Stimulated activated CD4-positive, alpha-beta T cell treated with anti-CD3 and anti-CD28 coated beads, Interleukin-12 subunit alpha, Interleukin-12 subunit beta, amount 100 ng/mL, for 4 hours (primary cell): ENCODE measurements at regions not wholly inside any gene's neighbourhood (a gene's known extent, or its start where the extent isn't known, plus 50 kb on each side); places are given as distances from the start of the nearest gene placed in this dataset.

Experiments
- DNase-seq: peaks from one replicate; pipeline ENCODE4 v3.0.0-alpha.2; 2020

DNA sequence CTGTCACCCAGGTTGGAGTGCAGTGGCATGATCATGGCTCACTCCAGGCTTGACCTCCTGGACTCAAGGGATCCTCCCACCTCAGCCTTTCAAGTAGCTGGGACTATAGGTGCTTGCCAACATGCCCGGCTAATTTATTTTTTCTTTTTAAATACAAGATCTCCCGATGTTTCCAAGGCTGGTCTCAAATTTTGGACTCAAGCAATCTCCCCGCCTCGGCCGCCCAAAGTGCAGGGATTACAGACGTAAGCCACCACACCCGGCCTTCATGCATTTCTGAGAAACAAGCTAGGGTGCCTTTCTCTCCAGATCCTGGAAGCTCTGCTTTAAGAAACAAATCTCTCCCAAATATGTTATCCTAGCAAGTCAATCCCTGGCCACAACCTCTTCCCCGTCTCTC, 234.1 kb downstream of the FBXO15 start:
- DNase-seq, result no peak

DNA sequence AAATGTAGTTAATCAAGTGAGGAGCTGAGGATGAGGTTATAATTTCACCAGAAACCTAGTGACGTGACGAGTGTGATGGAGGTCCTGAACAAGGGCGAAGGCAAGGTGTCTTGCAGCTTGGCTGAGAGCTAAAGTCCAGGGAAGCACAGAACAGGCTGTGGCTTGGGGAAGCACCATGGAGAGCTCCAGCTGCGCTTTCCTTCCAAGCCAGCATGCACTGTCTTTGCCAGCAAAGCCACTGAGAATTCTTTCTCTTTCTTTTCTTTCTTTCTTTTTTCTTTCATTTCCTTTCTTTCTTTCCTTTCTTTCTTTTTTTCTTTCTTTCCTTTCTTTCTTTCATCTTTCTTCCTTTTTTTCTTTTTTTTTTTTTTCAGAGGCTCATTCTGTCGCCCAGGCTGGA, 239.3 kb downstream of the FBXO15 start:
- DNase-seq, result no peak

DNA sequence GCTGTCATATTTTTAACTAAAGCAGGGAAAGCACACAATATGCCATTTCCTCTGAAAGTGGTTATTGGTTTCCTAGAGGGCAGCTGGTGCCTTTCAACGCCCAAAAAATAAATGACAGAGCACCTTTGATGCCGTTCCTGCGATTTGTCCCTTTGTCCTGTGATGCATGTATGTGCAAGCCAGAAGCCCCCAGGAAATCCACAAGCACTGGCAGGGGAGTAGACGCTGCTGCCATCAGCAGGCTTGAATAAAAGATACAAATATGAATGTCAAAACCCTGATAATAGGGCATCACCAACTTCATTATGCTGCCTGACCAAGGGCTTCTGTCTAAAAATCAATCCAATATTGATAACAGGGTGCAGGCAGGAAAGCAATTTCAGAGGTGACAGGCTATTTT, 246.1 kb downstream of the FBXO15 start:
- DNase-seq, result no peak

DNA sequence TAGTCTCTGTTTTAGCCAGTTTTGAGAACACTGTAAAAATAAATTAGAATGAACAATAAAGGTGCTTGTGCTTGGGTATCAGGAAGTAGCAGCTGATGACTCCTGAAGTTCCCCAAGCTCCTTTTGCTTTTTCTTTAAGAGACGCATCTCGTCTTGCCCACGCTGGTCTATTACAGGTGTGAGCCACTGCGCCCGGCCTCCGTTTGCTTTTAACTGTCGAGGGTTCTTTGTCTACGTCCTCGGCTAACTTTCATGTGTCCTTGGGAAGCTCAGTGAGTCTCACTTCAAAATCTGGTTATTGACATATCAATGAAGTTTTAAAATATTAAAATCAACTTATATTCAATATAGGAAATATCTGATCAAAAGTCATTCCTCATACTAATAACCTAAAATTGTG, 246.5 kb downstream of the FBXO15 start:
- DNase-seq, result no peak

DNA sequence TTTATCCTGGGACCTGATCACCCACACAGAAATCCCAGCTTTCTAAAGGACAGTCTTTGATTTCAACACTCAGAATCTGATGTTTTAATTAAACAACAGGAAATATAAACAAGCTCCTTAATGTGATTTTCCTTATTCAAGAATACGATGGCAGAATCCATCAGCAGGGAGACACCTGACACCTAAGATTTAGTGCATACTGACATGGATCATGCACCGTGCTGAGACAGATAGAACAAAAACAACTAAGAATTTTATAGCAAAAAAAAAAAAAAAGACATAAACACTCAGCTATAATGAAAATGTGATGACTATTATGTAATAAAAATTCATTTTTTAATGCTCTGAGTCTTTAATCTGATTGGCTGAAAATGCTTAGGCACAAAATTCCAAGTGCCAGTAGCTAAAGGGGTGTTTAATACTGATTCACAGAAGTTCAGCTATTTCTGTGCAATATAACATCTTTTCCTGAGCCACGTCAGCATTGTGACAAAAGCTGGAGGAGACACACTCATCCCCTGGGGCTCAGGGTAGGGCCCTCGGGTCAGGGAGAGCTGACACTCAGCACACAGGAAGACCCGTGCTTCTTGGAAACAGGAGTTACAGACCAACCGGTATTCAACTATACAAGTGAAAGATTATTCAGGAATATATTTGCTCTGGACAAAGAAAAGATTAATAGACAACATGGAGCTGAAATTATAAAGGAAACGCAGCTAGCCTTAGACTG, 247.4 kb downstream of the FBXO15 start:
- DNase-seq, result no peak

DNA sequence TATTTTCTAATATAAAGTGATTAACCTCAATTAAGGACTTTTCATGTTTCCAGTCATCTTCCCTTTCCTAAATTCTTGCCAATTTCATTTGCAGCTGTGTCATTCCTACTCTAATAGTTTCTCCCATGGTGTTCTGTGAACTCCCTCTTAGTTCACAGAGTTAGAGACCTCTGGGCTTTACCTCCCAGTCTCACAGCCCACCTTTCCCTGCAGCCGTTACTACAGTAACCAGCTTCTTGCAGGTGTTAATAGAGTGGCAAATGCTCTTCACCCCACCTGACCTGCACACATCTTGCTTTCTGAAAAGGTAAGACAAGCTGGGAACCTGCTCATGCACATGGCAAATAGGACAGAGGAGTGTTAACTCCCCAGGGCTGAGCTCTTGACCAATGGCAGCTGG, 250.1 kb downstream of the FBXO15 start:
- no peak for DNase-seq

DNA sequence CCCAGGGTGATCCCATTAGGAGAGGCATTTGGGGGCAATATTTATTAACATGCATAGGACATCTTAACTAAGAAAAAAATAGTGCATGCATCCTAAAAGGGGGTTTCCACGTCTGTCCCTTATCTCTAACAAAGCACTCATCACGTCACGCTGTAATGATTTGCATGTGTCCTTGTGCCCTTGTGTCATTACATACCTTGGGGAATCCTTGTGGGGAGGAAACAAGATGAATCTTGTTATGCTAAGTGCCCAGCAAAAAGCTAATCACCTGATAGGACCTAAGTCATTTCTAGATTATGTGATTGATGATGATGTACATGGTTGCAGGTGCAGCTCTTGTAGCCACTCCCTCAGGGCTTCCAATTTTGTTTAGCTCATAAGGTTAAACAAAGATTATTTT, 250.9 kb downstream of the FBXO15 start:
- DNase-seq, result no peak

DNA sequence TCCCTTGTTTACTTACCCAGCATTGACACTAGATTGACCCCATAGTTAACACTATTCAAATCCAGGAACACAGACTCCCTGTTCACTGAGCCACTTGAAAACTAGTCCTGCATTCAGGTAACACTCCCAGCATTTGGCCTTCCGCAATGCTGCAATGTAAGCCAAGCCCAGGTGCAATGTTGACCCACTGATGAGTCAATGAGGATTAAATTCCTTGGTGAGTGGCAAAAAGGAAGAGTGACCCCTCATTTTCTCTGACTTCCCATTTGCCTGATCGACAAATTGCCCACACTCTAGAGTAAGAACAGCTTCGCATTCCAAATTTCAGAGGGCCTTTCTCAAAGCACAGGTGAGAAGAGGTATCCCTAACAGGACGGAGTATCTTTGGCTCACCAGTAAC, 251.9 kb downstream of the FBXO15 start:
- no peak for DNase-seq

DNA sequence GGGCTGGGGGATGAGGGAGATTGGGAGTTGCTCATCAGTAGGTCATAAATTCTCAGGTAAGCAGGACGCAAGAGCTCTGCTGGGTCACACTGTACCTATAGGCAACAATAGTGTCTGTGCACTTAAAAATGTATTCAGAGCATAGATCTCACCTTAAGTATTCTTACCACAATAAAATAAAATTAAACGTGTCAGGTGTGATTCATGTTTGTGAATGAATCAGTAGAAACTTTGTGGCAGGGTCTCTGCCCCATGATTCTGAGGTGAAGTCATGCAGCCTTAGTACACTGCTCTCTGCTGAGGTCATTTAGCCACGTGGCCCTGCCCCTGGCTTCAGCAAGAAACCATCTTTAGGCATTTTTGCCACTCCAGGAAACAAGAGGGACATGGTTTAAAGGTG, 253.8 kb downstream of the FBXO15 start:
- no peak for DNase-seq

DNA sequence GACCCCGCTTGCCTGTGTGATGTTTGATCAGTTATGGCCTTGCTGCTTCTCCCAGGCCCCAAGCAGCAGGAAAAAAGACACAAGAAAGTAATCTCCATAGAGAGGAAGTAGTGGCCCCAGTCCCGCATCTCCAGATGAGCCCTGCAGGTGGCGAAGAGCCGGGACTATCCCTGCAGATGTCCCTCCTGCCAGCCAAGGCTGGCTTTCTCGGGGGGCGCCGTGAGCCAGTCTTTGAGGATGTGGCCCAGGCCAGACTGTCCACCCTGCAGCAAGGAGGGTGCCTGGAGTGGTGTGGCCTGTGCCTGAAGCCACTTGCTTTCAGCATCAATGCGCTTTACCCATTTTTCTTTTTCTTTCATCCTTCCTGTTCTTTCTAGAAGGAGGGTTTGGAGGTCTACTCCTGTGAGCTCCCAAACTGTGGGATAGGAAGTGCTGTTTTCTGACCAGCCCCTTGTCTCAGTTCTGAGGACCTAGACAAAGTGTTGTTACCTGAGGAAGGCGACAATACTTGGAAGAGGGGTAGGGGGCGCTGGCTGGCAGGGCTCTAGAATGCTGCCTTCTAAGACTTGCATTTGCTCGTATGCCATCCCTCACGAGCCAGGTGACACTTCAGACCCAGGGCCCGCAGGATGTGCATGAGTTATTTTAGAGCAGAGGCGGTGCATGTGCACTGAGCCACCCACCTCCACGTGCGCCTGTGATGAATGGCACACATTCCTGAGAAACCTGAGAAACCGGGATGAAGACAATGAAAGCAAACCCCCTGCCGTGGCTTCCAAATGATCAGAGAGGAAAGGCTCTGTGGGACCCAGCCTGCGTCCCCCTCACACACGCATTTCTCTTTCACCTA, 255.8 kb downstream of the FBXO15 start:
- DNase-seq, result no peak

DNA sequence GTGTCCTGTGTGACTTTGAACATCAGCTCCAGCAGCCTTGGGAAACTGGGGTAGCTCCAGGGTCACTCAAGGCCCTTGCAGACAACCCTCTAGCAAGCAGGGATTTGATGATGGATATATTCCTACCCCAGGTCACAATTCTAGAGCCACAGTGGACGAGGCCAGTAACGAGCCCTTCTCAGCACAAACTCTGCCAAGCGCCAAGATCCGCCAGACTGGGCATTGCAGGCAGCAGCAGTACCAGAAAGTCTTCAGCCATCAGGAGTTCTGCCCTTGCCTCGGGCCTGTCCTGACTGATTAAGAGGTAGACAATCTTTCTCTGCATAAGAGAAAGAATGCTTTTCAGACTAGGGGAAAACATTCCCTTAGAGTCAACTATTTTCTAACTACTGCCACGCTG, 259.1 kb downstream of the FBXO15 start:
- DNase-seq, result no peak

DNA sequence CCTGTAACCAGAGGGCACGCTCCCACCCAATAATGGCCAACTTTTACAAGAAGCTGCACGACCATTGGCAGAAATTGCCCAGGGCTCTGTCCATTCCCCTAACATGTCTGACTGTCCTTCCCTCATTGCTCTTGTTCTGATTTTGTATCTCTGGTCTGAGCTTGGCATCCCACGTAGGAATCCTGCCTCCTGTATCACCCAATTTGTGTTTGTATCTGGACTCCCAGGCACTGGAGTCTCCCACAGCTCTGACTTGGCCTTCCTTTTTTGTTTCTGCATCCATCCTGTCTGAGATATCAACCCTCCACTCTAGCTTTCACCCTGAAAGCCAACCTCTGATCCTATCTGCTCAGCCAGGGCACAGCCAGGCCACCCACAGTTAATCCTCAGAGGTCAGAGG, 259.8 kb downstream of the FBXO15 start:
- DNase-seq, result no peak

DNA sequence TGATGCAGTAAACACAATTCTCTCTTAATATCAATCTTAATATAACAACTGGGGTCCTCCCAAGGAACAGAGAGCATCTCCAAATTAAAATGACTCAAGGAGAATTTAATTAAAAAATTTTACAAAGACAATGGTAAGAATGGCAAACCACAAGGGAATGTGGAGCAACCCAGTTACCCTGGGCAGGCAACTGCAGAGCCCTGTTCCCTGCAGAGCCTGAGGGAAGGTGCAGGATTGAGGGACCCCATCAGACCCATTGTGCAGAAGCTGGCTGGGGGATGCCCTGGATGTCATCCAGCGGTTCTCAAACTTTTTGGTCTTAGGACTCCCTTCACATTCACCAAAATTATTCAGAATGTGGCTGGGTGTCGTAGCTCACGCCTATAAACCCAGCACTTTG, 262.8 kb downstream of the FBXO15 start:
- no peak for DNase-seq

DNA sequence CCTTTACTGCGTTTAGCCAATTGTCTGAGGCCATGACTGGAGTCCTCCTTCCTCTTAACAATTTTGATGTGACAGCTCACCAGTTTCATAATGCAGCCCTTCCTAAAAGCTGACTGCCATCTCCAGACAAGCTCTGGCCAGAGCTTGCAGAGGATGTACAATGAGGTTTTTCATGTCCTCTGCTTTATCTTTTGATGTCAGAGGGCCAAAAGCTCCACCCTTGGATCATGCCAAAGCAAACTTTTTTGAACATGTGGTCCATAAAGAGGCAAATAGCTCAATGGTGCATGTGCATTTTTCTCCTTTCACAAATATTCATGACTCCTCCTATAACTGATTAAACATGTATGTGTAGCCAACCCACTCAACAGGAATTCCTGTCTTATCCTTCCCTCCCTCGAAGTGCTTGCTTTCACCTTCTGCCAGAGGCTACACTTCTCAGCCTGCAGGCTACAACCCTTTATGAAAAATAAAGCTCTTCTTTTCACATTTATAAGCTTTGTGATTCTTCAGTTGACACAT, 266.2 kb downstream of the FBXO15 start:
- no peak for DNase-seq

DNA sequence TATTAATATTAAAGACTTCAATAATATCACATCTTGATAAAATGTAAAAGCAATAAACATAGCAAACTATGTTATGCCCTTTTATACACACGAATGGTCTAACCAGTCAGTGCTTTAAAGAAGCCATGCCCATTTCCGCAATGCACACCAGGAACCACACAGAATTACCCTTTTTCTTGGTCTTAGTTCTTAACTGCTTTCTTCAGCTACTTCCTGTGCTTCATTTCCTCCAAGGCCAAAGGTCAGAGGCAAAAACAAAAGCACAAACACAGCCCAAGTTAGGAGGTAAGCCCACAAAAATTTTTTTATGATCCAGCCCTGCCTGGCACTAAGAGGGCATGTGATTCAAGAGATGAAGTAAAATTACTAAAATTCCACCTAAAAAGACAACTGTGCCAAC, 267.2 kb downstream of the FBXO15 start:
- DNase-seq, result no peak

DNA sequence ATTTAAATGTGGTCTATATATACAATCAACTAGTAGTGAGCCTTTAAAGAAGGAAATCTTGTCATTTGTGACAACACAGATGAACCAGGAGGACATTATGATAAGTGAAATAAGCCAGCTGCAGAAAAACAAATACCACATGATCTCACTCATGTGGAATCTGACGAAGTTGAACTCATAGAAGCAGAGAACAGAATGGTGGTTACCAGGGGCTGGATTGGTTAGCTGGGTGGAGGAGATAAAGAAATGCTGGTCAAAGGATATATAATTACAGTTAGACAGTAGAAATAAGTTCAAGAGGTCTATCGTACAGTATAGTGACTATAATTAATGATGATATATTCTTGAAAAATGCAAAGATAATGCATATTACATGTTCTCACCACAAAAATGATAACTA, 267.9 kb downstream of the FBXO15 start:
- no peak for DNase-seq

DNA sequence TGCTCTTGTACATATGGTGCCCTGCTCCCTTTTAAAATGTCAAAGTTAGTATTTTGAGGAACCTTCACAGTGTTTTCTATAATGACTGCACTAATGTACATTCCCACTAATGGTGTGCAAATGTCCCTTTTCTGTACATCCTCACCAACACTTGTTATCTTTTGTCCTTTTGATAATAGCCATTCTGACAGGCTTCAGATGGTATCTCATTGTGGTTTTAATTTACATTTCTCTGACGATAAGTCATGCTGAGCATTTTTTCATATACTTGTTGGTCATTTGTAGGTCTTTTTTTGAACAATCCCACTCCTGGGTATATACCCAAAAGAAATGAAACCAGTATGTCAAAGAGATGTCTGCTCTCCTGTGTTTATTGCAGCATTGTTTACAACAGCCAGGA, 268.3 kb downstream of the FBXO15 start:
- no peak for DNase-seq

DNA sequence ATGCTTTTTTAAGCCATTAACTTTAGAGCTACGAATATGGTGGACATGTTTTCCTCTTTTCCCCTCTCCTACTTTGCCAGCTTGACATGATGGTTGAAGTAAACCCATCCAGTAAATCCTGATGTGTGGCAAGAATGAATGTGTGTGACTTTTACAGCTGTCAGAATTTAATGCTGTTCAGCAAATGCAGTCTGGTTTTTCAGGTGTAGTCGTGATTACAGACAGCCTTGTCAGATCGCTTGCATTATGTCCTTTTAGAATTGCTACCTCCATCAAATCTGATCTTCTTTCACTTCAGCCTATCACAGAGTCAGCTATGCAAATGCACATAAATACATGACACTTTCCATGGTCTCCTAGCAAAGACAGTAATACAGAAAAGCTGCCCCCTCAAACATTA, 278.5 kb downstream of the FBXO15 start:
- DNase-seq, result no peak

DNA sequence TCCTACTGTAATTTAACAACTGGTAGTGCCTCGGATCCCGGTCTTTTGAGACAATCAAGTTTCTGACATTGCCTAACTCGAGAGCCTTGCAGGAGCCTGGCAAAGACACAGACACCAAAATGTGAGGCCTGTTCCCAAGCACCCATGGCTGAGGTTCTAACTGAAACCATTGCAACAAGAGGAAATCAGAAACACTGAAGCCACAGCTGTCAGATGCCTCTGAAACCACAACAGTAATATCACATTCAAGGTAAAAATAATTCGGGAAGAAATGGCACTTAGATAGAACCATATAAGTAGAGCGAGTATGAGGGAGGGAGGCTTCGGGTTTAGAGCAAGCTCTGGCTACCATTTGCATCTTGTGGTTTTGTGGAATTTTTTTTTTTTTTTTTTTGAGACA, 285.9 kb downstream of the FBXO15 start:
- DNase-seq, result no peak

DNA sequence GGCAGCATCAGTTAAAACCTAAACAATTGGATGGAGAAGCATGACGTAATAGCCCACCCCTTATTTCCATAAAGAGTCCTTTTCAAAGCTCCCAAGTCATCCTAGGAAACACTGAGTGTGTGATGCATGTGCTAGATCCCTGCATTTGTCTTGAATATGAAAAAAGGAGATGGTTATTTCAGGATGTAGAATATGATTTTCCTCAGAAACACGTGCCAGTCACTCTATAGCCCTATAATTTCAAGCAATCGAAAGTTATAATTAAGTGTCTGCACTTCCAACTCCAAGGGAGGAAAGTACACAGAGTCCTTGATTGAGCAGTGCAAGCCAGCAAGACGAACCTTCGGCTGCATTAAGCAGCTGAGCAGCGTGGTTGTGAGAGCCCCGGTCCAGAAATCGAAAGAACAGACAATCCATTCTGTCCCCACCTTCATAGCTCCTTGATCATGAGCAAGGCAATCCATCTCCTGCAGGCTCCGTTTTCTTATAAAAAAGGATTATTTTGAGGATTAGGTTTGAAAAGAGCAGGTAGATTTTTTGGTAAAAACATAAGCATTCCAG, 287.7 kb downstream of the FBXO15 start:
- DNase-seq, result no peak

DNA sequence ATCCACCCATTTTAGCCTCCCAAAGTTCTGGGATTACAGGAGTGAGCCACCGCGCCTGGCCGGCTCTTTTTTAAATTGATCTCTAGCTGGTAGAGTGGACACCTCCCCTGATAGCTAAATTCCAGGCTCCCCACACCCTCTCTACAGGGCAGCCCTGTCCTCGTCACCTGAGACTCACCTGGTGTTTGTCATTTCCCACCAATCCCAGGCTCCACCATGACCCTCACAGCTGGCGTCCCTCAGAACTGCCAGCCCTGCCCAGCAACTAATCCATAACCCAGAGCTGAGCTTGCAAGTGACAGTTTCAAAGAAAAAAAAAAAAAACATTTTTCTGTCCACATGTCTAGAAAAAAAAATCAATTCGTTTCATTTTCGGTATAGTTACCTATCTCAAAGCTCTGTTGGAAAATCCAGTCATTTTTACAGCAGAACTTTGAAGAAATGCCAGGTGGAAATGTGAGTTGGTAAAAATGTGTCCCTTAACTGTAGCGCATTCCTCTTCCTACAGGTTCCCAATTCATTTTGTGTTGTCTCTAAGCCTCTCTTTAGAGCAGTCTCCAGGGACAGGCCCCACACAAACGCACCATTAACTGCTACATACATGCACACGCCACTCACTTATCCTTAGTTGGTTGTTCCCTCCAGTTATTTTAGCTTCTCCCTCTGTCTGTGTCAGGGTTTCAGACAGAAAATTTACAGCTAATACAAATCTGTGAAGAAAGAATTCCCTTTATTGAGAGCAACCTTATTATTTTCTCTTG, 294.7 kb downstream of the FBXO15 start:
- no peak for DNase-seq

DNA sequence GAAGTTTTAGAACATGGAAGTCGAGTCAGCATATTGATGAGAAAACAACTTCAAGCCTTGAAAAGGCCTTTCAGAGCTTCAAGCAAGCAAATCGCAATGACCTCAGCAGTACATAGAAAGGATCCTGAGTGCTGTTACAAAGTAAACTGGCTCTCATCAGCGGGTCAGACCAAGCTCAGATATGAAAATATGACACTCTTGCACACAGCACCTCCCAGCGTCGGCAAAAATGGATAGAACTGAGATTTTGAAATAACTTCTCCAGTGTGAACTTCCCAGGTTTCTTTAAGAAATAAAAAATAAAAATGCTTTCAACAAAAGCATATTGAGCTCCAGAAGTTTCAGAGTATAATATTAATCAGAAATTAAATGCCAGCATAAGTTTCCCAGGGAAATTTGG, 296.9 kb downstream of the FBXO15 start:
- DNase-seq, result no peak

DNA sequence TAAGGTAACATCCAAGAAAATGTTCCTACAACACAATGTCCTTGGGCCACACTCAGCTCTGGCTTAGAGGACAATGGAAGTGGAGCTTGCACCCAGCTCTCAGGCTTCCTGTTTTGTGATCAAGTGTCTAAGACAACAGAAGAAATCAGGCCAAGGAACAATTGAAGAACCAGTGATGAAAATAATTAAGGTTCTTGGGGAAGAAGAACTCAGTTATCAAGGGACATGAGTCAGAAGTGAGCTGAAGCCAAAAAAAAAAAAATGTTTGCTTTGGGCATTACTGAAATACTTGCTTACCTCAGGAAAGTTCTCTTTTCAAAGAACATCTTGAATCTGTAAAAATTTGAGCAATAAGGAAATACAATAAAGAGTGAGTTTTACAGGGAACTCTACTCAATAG, 299.0 kb downstream of the FBXO15 start:
- no peak for DNase-seq
